ENCODE measurements at regions not wholly inside any gene's neighbourhood (a gene's known extent, or its start where the extent isn't known, plus 50 kb on each side); places are given as distances from the start of the nearest gene placed in this dataset.

GRCh38 chr1:115412733-115413132, 74.7 kb upstream of the NGF start:
- Histone ChIP-seq H3K36me3 (ENCODE audit: control insufficient read depth in 2 of 2, extremely low read depth in 1 of 2, insufficient read depth in 1 of 2, low read length in 1 of 2) (no peaks in the 10 kb centered on the region), H3K27ac (ENCODE audit: low read length) (no peak overlapping the region), H3K4me3 (ENCODE audit: control insufficient read depth in 1 of 2, extremely low read depth in 1 of 2, low read length in 1 of 2) (no peak overlapping the region), H3K27me3 (replicated peaks in 1 of 2; ENCODE audit: control insufficient read depth in 2 of 2, extremely low read depth in 1 of 2, insufficient read depth in 2 of 2, low read length in 1 of 2) (no peaks in the 10 kb centered on the region), H3K4me1 (ENCODE audit: control insufficient read depth in 1 of 2, extremely low read depth in 1 of 2, insufficient read depth in 2 of 2, low read length in 2 of 2) (no peaks in the 10 kb centered on the region), H3K9me3 (no peaks in the 10 kb centered on the region)
- Mint-ChIP-seq H3K27ac (no peak overlapping the region), H3K36me3 (no peaks in the 10 kb centered on the region), H3K9me3 (peaks cover 0 to 7% (median 0%) of the 10 kb centered on the region in 3 donors), H3K27me3 (peaks cover 13 to 23% of the 10 kb centered on the region in 2 donors), H3K4me1 (no peaks in the 10 kb centered on the region), H3K4me3 (no peak overlapping the region)
- POLR2A ChIA-PET = no interaction called here
- ATAC-seq (replicated peaks in 1 of 4) = no peak
- 71% methylated on average over 1 of the region's 1 CpG for WGBS (ENCODE audit: insufficient coverage)
- CTCF ChIA-PET = no interaction called here
- DNase-seq = no peak

GRCh38 chr1:115412286-115412685, 74.2 kb upstream of the NGF start:
- Mint-ChIP-seq H3K9me3 (peaks cover 0 to 7% (median 0%) of the 10 kb centered on the region in 3 donors), H3K27ac (no peak overlapping the region), H3K4me1 (no peaks in the 10 kb centered on the region), H3K36me3 (no peaks in the 10 kb centered on the region), H3K27me3 (peaks cover 13 to 23% of the 10 kb centered on the region in 2 donors), H3K4me3 (no peak overlapping the region)
- no peak for DNase-seq
- Histone ChIP-seq H3K4me3 (ENCODE audit: control insufficient read depth in 1 of 2, extremely low read depth in 1 of 2, low read length in 1 of 2) (no peak overlapping the region), H3K4me1 (ENCODE audit: control insufficient read depth in 1 of 2, extremely low read depth in 1 of 2, insufficient read depth in 2 of 2, low read length in 2 of 2) (no peaks in the 10 kb centered on the region), H3K27me3 (replicated peaks in 1 of 2; ENCODE audit: control insufficient read depth in 2 of 2, extremely low read depth in 1 of 2, insufficient read depth in 2 of 2, low read length in 1 of 2) (no peaks in the 10 kb centered on the region), H3K36me3 (ENCODE audit: control insufficient read depth in 2 of 2, extremely low read depth in 1 of 2, insufficient read depth in 1 of 2, low read length in 1 of 2) (no peaks in the 10 kb centered on the region), H3K9me3 (no peaks in the 10 kb centered on the region), H3K27ac (ENCODE audit: low read length) (no peak overlapping the region)
- ChIA-PET CTCF (no interaction called here), POLR2A (no interaction called here)
- ATAC-seq (replicated peaks in 1 of 4) = no peak

GRCh38 chr1:115411371-115412063, 73.5 kb upstream of the NGF start:
- H3K36me3 Mint-ChIP-seq = no peaks in the 10 kb centered on the region
- Histone ChIP-seq H3K27ac (ENCODE audit: low read length) (no peak overlapping the region), H3K36me3 (ENCODE audit: control insufficient read depth in 2 of 2, extremely low read depth in 1 of 2, insufficient read depth in 1 of 2, low read length in 1 of 2) (no peaks in the 10 kb centered on the region), H3K27me3 (replicated peaks in 1 of 2; ENCODE audit: control insufficient read depth in 2 of 2, extremely low read depth in 1 of 2, insufficient read depth in 2 of 2, low read length in 1 of 2) (no peaks in the 10 kb centered on the region), H3K4me3 (ENCODE audit: control insufficient read depth in 1 of 2, extremely low read depth in 1 of 2, low read length in 1 of 2) (no peak overlapping the region), H3K4me1 (ENCODE audit: control insufficient read depth in 1 of 2, extremely low read depth in 1 of 2, insufficient read depth in 2 of 2, low read length in 2 of 2) (no peaks in the 10 kb centered on the region), H3K9me3 (no peaks in the 10 kb centered on the region)
- no peaks in the 10 kb centered on the region for H3K4me1 Mint-ChIP-seq
- no peak for DNase-seq
- H3K27me3 Mint-ChIP-seq = peaks cover 13 to 23% of the 10 kb centered on the region in 2 donors
- WGBS (ENCODE audit: insufficient coverage) = 100% methylated on average over 1 of the region's 1 CpG
- ATAC-seq (replicated peaks in 1 of 4) = no peak
- no peak overlapping the region for H3K27ac Mint-ChIP-seq
- ChIA-PET CTCF (no interaction called here), POLR2A (no interaction called here)
- H3K4me3 Mint-ChIP-seq = no peak overlapping the region
- H3K9me3 Mint-ChIP-seq = peaks cover 0 to 6% (median 3%) of the 10 kb centered on the region in 3 donors

GRCh38 chr1:115409094-115410015, 71.3 kb upstream of the NGF start:
- H3K4me1 Mint-ChIP-seq = no peaks in the 10 kb centered on the region
- Histone ChIP-seq H3K36me3 (ENCODE audit: control insufficient read depth in 2 of 2, extremely low read depth in 1 of 2, insufficient read depth in 1 of 2, low read length in 1 of 2) (no peaks in the 10 kb centered on the region), H3K9me3 (no peaks in the 10 kb centered on the region), H3K4me3 (ENCODE audit: control insufficient read depth in 1 of 2, extremely low read depth in 1 of 2, low read length in 1 of 2) (no peak overlapping the region), H3K27me3 (replicated peaks in 1 of 2; ENCODE audit: control insufficient read depth in 2 of 2, extremely low read depth in 1 of 2, insufficient read depth in 2 of 2, low read length in 1 of 2) (no peaks in the 10 kb centered on the region), H3K27ac (ENCODE audit: low read length) (no peak overlapping the region), H3K4me1 (ENCODE audit: control insufficient read depth in 1 of 2, extremely low read depth in 1 of 2, insufficient read depth in 2 of 2, low read length in 2 of 2) (no peaks in the 10 kb centered on the region)
- ChIA-PET CTCF (no interaction called here), POLR2A (interaction anchor here in 1 of 2 donors (0.6 kb wide), 1 partner anchor 9 kb away, joined by 3 read pairs; no protein-coding TSS in a partner anchor)
- no peak overlapping the region for H3K27ac Mint-ChIP-seq
- no peak overlapping the region for H3K4me3 Mint-ChIP-seq
- WGBS (ENCODE audit: insufficient coverage) = 86% methylated on average over 5 of the region's 7 CpGs
- DNase-seq = no peak
- peaks cover 15 to 22% of the 10 kb centered on the region in 2 donors for H3K27me3 Mint-ChIP-seq
- H3K9me3 Mint-ChIP-seq = peaks cover 3 to 5% (median 5%) of the 10 kb centered on the region in 3 donors
- H3K36me3 Mint-ChIP-seq = no peaks in the 10 kb centered on the region
- no peak for ATAC-seq (replicated peaks in 1 of 4)

- DNase-seq (no peak), ATAC-seq (replicated peaks in 1 of 4) (no peak)
- Histone ChIP-seq H3K4me3 (ENCODE audit: control insufficient read depth in 1 of 2, extremely low read depth in 1 of 2, low read length in 1 of 2) (no peak overlapping the region), H3K4me1 (ENCODE audit: control insufficient read depth in 1 of 2, extremely low read depth in 1 of 2, insufficient read depth in 2 of 2, low read length in 2 of 2) (no peaks in the 10 kb centered on the region), H3K9me3 (no peaks in the 10 kb centered on the region), H3K27me3 (replicated peaks in 1 of 2; ENCODE audit: control insufficient read depth in 2 of 2, extremely low read depth in 1 of 2, insufficient read depth in 2 of 2, low read length in 1 of 2) (peaks cover 0 to under 1% of the 10 kb centered on the region in 2 experiments), H3K27ac (ENCODE audit: low read length) (no peak overlapping the region), H3K36me3 (ENCODE audit: control insufficient read depth in 2 of 2, extremely low read depth in 1 of 2, insufficient read depth in 1 of 2, low read length in 1 of 2) (no peaks in the 10 kb centered on the region)
- Mint-ChIP-seq H3K36me3 (no peaks in the 10 kb centered on the region), H3K4me3 (no peak overlapping the region), H3K9me3 (peaks cover 3 to 5% (median 5%) of the 10 kb centered on the region in 3 donors), H3K27me3 (peaks cover 15 to 20% of the 10 kb centered on the region in 2 donors), H3K27ac (no peak overlapping the region), H3K4me1 (no peaks in the 10 kb centered on the region)
- POLR2A ChIA-PET = no interaction called here
- WGBS (ENCODE audit: insufficient coverage) = no CpG with 5 or more reads among the region's 1 CpG
- CTCF ChIA-PET = no interaction called here
Measured at GRCh38 chr1:115408533-115408932, 70.5 kb upstream of the NGF start.

GRCh38 chr1:115404911-115405310, 66.9 kb upstream of the NGF start:
- no peak overlapping the region for H3K4me3 Mint-ChIP-seq
- H3K9me3 Mint-ChIP-seq = peaks cover 3 to 5% (median 5%) of the 10 kb centered on the region in 3 donors
- no peak for DNase-seq
- H3K4me1 Mint-ChIP-seq = no peaks in the 10 kb centered on the region
- ATAC-seq (replicated peaks in 1 of 4) = no peak
- ChIA-PET CTCF (no interaction called here), POLR2A (no interaction called here)
- peaks cover 0 to 2% of the 10 kb centered on the region in 2 experiments for H3K27me3 ChIP-seq (replicated peaks in 1 of 2; ENCODE audit: control insufficient read depth in 2 of 2, extremely low read depth in 1 of 2, insufficient read depth in 2 of 2, low read length in 1 of 2)
- no peaks in the 10 kb centered on the region for H3K36me3 ChIP-seq (ENCODE audit: control insufficient read depth in 2 of 2, extremely low read depth in 1 of 2, insufficient read depth in 1 of 2, low read length in 1 of 2)
- no peaks in the 10 kb centered on the region for H3K36me3 Mint-ChIP-seq
- no CpG with 5 or more reads among the region's 2 CpGs for WGBS (ENCODE audit: insufficient coverage)
- H3K4me1 ChIP-seq (ENCODE audit: control insufficient read depth in 1 of 2, extremely low read depth in 1 of 2, insufficient read depth in 2 of 2, low read length in 2 of 2) = no peaks in the 10 kb centered on the region
- H3K27me3 Mint-ChIP-seq = peaks cover 10 to 15% of the 10 kb centered on the region in 2 donors
- H3K4me3 ChIP-seq (ENCODE audit: control insufficient read depth in 1 of 2, extremely low read depth in 1 of 2, low read length in 1 of 2) = no peak overlapping the region
- H3K27ac ChIP-seq (ENCODE audit: low read length) = no peak overlapping the region
- H3K9me3 ChIP-seq = no peaks in the 10 kb centered on the region
- H3K27ac Mint-ChIP-seq = no peak overlapping the region
